ENCODE measurements at regions not wholly inside any gene's neighbourhood (a gene's known extent, or its start where the extent isn't known, plus 50 kb on each side); places are given as distances from the start of the nearest gene placed in this dataset.
"Not testable (repeated sequence)": the region's sequence is repeated elsewhere in the genome, so short reads cannot be mapped to it uniquely, and the experiment has no call there.

DNA sequence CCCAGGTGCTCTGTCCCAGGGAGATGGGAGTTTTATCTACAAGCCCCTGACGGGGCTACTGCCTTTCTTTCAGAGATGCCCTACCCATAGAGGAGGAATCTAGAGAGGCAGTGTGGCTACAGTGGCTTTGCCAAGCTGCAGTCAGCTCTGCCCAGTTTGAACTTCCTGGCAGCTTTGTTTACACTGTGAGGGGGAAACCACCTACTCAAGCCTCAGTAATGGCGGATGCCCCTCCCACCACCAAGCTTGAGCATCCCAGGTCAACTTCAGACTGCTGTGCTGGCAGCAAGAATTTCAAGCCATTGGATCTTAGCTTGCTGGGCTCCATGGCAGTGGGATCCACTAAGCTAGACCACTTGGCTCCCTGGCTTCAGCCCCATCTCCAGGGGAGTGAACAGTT is 53.1 kb upstream of the TMEM252 start:
- H3K9me3 Mint-ChIP-seq: peaks cover 13% of the 10 kb centered on the region
- H3K4me1 Mint-ChIP-seq: not testable (repeated sequence)

DNA sequence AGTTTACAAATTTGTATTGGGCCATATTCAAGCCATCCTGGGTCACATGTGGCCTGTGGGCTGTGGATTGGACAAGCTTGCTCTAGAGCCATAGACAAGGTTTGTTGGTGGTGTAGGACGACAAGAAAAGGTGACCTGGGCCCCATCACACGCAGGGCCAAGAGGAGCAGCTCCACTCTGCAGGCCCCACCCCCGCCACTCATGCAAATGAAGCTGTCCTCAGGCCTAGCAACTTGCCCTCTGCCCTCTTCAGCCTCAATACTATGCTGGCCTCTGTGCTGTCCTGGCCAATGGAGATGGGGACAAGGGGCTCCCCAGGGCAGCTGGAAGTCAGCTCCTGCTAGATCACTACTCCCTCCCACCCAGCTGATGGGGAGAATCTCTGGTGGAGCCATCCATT is 55.2 kb upstream of the TMEM252 start:
- Mint-ChIP-seq H3K27me3 (peaks cover 7% of the 10 kb centered on the region), H3K27ac (no peak overlapping the region), H3K4me1 (peaks cover 2% of the 10 kb centered on the region)

More for the DNA sequence above, 53.1 kb upstream of the TMEM252 start:
- H3K4me3 Mint-ChIP-seq; H3K27ac Mint-ChIP-seq; H3K27me3 Mint-ChIP-seq; H3K36me3 Mint-ChIP-seq (ENCODE audit: low read depth); intact Hi-C loops (cut with micrococcal nuclease); DNase-seq: not testable (repeated sequence)

DNA sequence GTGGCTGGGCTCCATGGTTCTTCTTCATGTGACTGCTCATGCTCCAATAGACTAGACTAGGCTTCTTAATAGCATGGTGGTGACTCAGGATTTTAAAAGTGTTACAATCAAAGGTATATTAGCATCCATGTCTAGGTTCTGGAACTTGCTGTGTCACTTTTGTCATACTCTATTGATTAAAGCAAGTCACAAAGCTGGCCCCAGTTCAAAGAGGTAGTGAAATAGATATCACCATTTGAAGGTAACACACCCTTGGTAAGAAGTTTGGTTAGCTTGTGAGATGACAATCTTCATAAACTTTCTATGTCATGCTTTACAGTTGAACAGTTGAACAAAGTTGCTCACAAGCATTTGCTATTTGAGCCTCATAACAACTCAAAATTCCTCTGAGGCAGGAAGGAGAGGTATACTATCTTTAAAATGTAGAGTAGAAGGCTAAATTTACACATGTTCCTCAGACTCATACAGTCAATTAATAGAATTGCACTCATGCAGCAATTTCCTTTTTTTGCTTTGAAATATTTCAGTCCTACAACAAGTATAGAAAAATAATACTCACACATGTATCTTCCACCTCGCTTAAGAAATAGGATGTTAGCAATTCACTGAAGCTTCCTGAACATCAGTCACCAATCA is 56.8 kb upstream of the TMEM252 start:
- Mint-ChIP-seq H3K27ac (no peak overlapping the region), H3K27me3 (peaks cover 5% of the 10 kb centered on the region), H3K4me3 (no peak overlapping the region), H3K36me3 (ENCODE audit: low read depth) (peaks cover 3% of the 10 kb centered on the region), H3K4me1 (peaks cover 2% of the 10 kb centered on the region), H3K9me3 (peaks cover 11% of the 10 kb centered on the region)
- intact Hi-C loops (cut with micrococcal nuclease): no loop called here
- no peak for DNase-seq

More for the DNA sequence above, 55.2 kb upstream of the TMEM252 start:
- no peak for DNase-seq
- peaks cover 13% of the 10 kb centered on the region for H3K9me3 Mint-ChIP-seq
- intact Hi-C loops (cut with micrococcal nuclease): no loop called here
- no peak overlapping the region for H3K4me3 Mint-ChIP-seq
- peaks cover 3% of the 10 kb centered on the region for H3K36me3 Mint-ChIP-seq (ENCODE audit: low read depth)

DNA sequence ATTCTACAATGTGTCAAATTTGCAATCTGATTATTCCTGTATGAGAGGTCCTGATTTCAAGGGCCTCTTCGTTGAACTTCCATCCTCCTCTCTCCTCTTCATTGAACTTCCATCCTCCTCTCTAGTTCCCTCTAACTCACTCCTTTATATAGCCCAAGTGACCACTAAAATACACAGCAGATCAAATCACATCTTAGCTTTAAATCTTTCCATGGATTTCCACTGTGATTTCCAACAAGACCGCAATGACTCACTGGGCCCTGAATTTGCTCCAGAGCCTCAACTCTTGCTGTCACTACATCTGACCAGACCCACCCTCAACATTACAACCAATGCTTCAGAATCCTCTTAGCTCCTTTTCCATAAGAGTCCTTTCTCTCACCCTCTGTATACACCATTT is 59.1 kb upstream of the TMEM252 start:
- H3K9me3 Mint-ChIP-seq: peaks cover 11% of the 10 kb centered on the region
- peaks cover 2% of the 10 kb centered on the region for H3K36me3 Mint-ChIP-seq (ENCODE audit: low read depth)
- intact Hi-C loops (cut with micrococcal nuclease): loop anchor here (5.0 kb wide), 1 partner anchor 52 kb away; no protein-coding TSS in a partner anchor
- H3K4me3 Mint-ChIP-seq: no peak overlapping the region
- H3K27me3 Mint-ChIP-seq: peaks cover 5% of the 10 kb centered on the region
- no peak for DNase-seq
- H3K4me1 Mint-ChIP-seq: peaks cover 2% of the 10 kb centered on the region
- no peak overlapping the region for H3K27ac Mint-ChIP-seq

DNA sequence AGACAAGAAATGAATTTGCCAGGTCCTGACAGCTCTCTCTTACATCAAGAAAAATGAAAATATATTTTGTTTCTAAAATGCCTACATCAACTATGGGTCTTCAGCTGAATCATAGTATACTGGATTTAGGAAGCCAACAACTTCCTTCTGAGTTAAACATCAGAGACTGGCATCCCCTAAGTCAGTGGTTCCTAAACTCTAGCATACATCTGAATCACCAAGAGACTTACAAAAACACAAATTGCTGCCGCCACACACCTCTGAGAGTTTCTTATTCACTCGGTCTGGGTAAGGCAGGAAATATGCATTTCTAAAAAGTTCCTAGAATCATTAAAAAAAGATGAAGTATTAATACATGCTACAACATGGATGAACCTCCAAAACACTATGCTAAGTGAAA is 60.4 kb upstream of the TMEM252 start:
- no peaks in the 10 kb centered on the region for H3K36me3 Mint-ChIP-seq (ENCODE audit: low read depth)
- no peak overlapping the region for H3K27ac Mint-ChIP-seq
- intact Hi-C loops (cut with micrococcal nuclease): loop anchor here (5.0 kb wide), 1 partner anchor 51 kb away; no protein-coding TSS in a partner anchor
- no peak for DNase-seq
- H3K4me1 Mint-ChIP-seq: peaks cover 2% of the 10 kb centered on the region
- peaks cover 5% of the 10 kb centered on the region for H3K27me3 Mint-ChIP-seq
- no peak overlapping the region for H3K4me3 Mint-ChIP-seq
- peaks cover 3% of the 10 kb centered on the region for H3K9me3 Mint-ChIP-seq

DNA sequence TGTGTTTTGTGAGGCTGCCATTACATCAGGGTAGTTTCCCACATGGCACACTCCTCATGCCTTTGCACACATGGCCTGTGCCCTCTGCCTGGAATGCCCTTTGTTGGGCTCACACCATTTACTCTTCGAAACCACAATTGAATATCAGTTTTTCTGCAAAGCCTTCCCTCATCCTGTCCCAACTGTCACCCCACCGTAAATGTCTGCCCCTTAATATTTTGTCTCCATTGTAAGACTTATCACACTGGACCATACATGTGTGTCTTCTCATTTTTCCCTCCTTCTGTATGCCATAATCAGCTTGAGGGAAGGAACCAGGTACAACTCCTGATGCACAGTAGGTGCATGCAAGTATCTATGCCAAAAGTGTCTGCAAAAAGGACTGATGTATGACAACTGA is 62.7 kb upstream of the TMEM252 start:
- Mint-ChIP-seq H3K27ac (no peak overlapping the region), H3K4me3 (no peak overlapping the region), H3K36me3 (ENCODE audit: low read depth) (no peaks in the 10 kb centered on the region), H3K27me3 (peaks cover 5% of the 10 kb centered on the region), H3K4me1 (peaks cover 2% of the 10 kb centered on the region), H3K9me3 (peaks cover 3% of the 10 kb centered on the region)
- intact Hi-C loops (cut with micrococcal nuclease): loop anchor here (5.0 kb wide), 1 partner anchor 49 kb away; no protein-coding TSS in a partner anchor
- DNase-seq: no peak

DNA sequence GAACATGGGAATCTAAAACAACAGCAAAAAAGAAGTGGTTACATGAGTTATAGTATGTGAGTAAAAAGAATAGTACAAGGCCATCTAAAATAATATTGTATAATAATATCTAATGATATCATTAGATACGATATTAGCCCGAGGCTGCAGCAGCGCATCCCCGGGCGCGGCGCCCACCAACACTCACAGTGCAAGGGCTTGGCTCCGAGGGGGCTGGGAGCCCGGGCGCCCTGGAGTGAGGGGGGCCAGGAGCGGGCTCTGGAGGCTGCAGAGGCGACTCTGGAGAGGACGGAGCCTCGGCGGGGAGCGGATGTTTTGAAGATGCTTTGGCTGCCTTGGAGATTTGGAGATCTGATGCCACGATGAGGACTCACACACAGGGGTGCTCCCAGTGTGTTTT is 68.1 kb upstream of the TMEM252 start:
- no peak for DNase-seq
- H3K27ac Mint-ChIP-seq: no peak overlapping the region
- H3K4me3 Mint-ChIP-seq: no peak overlapping the region
- no peaks in the 10 kb centered on the region for H3K36me3 Mint-ChIP-seq (ENCODE audit: low read depth)
- H3K27me3 Mint-ChIP-seq: peaks cover 4% of the 10 kb centered on the region
- H3K9me3 Mint-ChIP-seq: no peaks in the 10 kb centered on the region
- no peaks in the 10 kb centered on the region for H3K4me1 Mint-ChIP-seq
- intact Hi-C loops (cut with micrococcal nuclease): no loop called here

DNA sequence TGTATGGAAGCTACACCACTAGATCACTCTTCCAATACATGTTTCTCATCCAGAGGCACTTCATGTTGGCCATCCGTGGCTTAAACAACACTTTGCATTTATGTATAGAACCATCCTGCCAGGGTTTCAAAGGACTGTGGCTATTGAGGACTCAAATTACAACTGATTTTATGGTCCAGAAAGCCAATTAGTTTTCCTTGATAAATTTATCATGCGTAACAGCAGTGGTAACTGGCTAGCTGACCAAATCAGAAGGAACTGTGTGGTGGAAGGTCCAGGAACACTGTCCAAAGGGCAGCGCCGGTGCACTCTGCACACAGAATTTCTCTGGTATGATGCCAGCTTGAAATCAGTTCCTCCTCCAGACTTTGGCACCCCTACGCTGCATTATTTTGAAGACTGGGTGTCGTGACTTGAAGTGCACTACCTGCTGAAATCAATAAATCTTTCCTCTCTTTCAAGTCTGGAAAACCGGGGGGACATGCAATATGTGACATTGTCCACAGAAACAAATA is 69.3 kb upstream of the TMEM252 start:
- Mint-ChIP-seq H3K36me3 (ENCODE audit: low read depth) (no peaks in the 10 kb centered on the region), H3K27ac (no peak overlapping the region), H3K4me1 (no peaks in the 10 kb centered on the region), H3K27me3 (peaks cover 4% of the 10 kb centered on the region), H3K9me3 (no peaks in the 10 kb centered on the region), H3K4me3 (no peak overlapping the region)
- DNase-seq: no peak
- intact Hi-C loops (cut with micrococcal nuclease): no loop called here

DNA sequence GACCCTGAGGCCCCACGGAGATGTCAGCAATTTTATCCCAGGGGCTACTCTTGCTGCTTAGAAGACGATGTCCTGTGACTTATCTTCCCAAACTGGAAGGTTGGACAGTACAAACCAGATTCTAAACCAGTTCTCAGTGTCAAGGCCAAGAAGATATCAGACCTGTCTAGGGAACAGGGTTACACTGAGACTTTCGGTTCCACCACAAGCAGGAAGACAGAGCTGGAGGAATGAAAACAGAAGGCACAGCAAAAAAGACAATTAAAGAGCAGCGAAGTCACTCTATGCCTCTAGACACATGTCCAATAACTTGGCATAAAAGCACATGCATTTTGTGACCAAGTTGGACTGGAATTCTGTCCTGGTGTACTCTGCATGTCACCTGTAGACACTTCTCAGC is 73.4 kb upstream of the TMEM252 start:
- intact Hi-C loops (cut with micrococcal nuclease): no loop called here

DNA sequence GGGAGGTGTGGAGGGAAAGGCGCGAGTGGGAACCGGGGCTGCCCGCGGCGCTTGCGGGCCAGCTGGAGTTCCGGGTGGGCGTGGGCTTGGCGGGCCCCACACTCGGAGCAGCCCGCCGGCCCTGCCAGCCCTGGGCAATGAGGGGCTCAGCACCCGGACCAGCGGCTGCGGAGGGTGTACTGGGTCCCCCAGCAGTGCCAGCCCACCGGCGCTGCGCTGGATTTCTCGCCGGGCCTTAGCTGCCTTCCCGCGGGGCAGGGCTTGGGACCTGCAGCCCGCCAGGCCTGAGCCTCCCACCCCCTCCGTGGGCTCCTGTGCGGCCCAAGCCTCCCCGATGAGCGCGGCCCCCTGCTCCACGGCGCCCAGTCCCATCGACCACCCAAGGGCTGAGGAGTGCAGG is 76.3 kb upstream of the TMEM252 start:
- H3K9me3 Mint-ChIP-seq; H3K27ac Mint-ChIP-seq; H3K4me1 Mint-ChIP-seq; H3K27me3 Mint-ChIP-seq; intact Hi-C loops (cut with micrococcal nuclease); DNase-seq; H3K4me3 Mint-ChIP-seq; H3K36me3 Mint-ChIP-seq (ENCODE audit: low read depth): not testable (repeated sequence)

More for the DNA sequence above, 73.4 kb upstream of the TMEM252 start:
- DNase-seq: no peak
- H3K9me3 Mint-ChIP-seq: no peaks in the 10 kb centered on the region
- H3K27me3 Mint-ChIP-seq: peaks cover 4% of the 10 kb centered on the region
- H3K4me1 Mint-ChIP-seq: no peaks in the 10 kb centered on the region
- H3K27ac Mint-ChIP-seq: no peak overlapping the region
- H3K4me3 Mint-ChIP-seq: no peak overlapping the region
- no peaks in the 10 kb centered on the region for H3K36me3 Mint-ChIP-seq (ENCODE audit: low read depth)

DNA sequence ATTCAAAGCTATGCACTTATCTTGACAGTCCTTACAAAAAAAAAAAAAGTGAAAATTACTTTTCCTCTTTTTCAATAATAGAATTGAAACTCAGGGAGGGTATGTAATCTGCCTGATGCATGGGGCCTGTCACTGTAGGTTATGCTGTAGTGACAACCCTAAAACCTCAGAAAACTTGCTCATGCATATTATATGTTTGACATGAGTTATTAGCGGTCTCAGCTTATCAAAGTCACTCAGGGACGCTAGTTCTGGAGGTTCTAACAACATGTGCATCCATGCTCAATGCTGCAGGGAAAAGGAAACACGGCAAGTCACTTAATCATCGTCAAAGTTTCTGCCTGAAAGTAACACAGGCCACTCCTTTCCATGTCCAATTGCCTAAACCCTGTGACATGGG is 78.4 kb upstream of the TMEM252 start:
- Mint-ChIP-seq H3K27me3 (peaks cover 4% of the 10 kb centered on the region), H3K4me3 (no peak overlapping the region), H3K27ac (no peak overlapping the region), H3K9me3 (no peaks in the 10 kb centered on the region), H3K36me3 (ENCODE audit: low read depth) (no peaks in the 10 kb centered on the region), H3K4me1 (no peaks in the 10 kb centered on the region)
- no peak for DNase-seq
- intact Hi-C loops (cut with micrococcal nuclease): no loop called here

DNA sequence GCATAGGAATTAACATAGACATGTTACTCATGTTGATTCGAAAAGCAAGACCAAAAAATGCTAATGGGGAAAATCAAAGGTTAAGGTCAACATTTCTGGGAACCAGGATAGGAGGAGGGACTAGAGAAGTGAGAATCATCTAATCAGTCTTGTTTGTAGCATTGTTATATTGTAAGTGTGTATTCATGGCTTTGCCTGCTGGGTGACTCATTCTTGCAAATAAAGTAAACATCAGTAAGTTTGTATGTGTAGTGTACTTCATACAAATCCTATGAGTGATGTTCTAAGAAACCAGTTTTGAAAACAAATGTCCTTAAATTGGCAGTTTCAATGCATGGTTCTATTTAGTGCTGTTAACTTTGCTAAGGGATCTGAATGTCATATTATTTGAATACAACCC is 79.0 kb upstream of the TMEM252 start:
- no peak for DNase-seq
- intact Hi-C loops (cut with micrococcal nuclease): no loop called here
- Mint-ChIP-seq H3K36me3 (ENCODE audit: low read depth) (no peaks in the 10 kb centered on the region), H3K4me1 (no peaks in the 10 kb centered on the region), H3K27me3 (peaks cover 4% of the 10 kb centered on the region), H3K9me3 (no peaks in the 10 kb centered on the region), H3K27ac (no peak overlapping the region), H3K4me3 (no peak overlapping the region)

DNA sequence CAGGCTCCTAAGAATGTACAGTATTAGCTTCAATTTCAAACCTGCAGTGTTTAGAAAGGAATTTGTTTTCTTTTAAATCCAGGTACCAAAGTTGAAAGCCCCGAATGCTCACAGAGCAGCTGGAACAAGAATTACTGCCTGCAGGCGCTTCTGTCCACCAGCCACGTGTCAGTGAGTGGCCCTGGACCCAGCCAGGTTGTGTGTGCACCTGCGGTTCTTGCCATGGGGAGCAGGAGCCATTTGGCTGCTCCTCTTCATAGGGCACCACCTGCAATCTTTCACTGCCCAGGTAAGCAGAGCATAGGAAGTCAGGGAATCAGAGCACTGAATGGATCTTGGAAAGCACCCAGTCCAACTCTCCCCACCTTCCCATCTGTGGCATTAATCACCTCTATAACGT is 79.5 kb upstream of the PIP5K1B start:
- intact Hi-C loops (cut with micrococcal nuclease): no loop called here
- Mint-ChIP-seq H3K27me3 (no peaks in the 10 kb centered on the region), H3K27ac (no peak overlapping the region), H3K4me1 (no peaks in the 10 kb centered on the region), H3K4me3 (no peak overlapping the region), H3K36me3 (ENCODE audit: low read depth) (no peaks in the 10 kb centered on the region), H3K9me3 (no peaks in the 10 kb centered on the region)
- no peak for DNase-seq

DNA sequence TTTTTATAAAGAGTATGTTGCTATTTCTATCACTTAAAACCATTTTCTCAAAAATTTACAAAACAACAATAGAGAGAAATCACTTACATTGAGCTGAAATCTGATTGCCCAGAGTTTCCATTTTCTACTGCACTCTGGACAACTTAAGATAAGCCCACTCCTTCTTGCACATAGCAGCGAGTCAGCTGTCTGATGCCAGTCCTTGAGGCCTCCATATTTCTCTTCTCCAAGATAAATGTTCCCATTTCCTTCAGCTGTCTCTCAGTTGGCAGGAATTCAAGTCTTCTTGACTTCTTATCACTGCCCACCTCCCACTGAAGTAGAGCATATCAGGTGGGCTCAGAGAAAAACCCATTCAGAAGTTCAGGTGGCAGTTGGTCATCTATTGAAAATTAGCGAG is 78.5 kb upstream of the PIP5K1B start:
- no peak for DNase-seq
- Mint-ChIP-seq H3K9me3 (no peaks in the 10 kb centered on the region), H3K4me3 (no peak overlapping the region), H3K27ac (no peak overlapping the region), H3K27me3 (no peaks in the 10 kb centered on the region), H3K36me3 (ENCODE audit: low read depth) (no peaks in the 10 kb centered on the region), H3K4me1 (no peaks in the 10 kb centered on the region)
- intact Hi-C loops (cut with micrococcal nuclease): no loop called here

DNA sequence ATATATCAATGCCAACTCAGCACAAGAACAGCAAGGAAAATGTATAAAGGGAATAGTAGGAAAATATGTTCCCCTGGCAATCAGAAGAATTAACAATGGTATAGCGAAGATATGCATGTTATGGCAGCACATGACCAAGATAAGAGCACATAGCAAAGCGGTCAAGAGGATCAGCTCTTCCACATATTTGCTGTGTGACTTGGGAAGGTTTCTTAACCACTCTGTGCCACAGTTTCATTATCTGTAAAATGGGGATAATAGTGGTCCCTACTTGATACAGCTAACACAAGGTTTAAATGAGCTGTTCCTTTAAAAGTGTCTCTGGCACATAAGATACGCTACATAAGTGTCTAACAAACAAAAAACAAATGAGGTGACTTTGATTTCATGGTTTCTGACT is 77.9 kb upstream of the PIP5K1B start:
- intact Hi-C loops (cut with micrococcal nuclease): no loop called here
- no peaks in the 10 kb centered on the region for H3K4me1 Mint-ChIP-seq
- no peaks in the 10 kb centered on the region for H3K27me3 Mint-ChIP-seq
- no peaks in the 10 kb centered on the region for H3K36me3 Mint-ChIP-seq (ENCODE audit: low read depth)
- no peaks in the 10 kb centered on the region for H3K9me3 Mint-ChIP-seq
- no peak for DNase-seq
- H3K27ac Mint-ChIP-seq: no peak overlapping the region
- H3K4me3 Mint-ChIP-seq: no peak overlapping the region
